Pancreas (tissue), 10 donors: ENCODE measurements at regions not wholly inside any gene's neighbourhood (a gene's known extent, or its start where the extent isn't known, plus 50 kb on each side); places are given as distances from the start of the nearest gene placed in this dataset.
"Not testable (repeated sequence)": the region's sequence is repeated elsewhere in the genome, so short reads cannot be mapped to it uniquely, and the experiment has no call there.

Experiments
- ATAC-seq, 4 donors: fragments of 200-7000 bp; cut with Tn5 transposase; one replicate each; pipeline versions ENCODE4 v1.8.0 to v1.9.1; 2020; ENCODE audit warnings: mild to moderate bottlenecking in 4 of 4, moderate library complexity in 4 of 4
- DNase-seq, 6 donors: peaks; one replicate each; pipeline ENCODE4 v3.0.0-alpha.2; 2020
- FAIRE-seq: peaks from 2 replicates; lab custom pipeline; 2012; peaks lifted over from hg19 to GRCh38; lab: Jason Lieb, UNC
- H3K27ac ChIP-seq, 4 donors: fragments of 200-600 bp; sonication (generic); 1 replicate in 3 of 4; 2 replicates in 1 of 4; pipeline versions ENCODE4 v1.5.0 to v1.8.0; 2020
- H3K27me3 ChIP-seq, 4 donors: fragments of 200-600 bp; one replicate each; pipeline ENCODE4 v1.8.0; 2021
- H3K36me3 ChIP-seq, 3 donors: fragments of 200-600 bp; sonication (generic) in 1 of 3; one replicate each; pipeline versions ENCODE4 v1.5.0 to v1.8.0; 2020 to 2021
- H3K4me1 ChIP-seq, 3 donors: fragments of 200-600 bp; one replicate each; pipeline ENCODE4 v1.8.0; 2021
- H3K4me3 ChIP-seq, 4 donors: fragments of 200-600 bp; sonication (generic) in 2 of 4; one replicate each; pipeline versions ENCODE4 v1.5.0 to v1.8.0; 2020 to 2021
- H3K9me3 ChIP-seq, 4 donors: fragments of 200-600 bp; one replicate each; pipeline ENCODE4 v1.8.0; 2021
- WGBS, 2 donors: extraction: QIAGEN DNeasy Blood & Tissue Kit; methylation state at CpG; one replicate each; pipeline ENCODE4 v1.1.7; 2013; 5-methylcytosine and 5-hydroxymethylcytosine counted together
- intact Hi-C, 3 donors: fragments of 100-400 bp; cut with DNase I; formaldehyde crosslinking; loops; one replicate each; pipeline versions ENCODE4 v1.11.1 to v1.14.2; 2022
- TF ChIP-seq, protein P1 (sequence below), 4 donors: fragments of 200-600 bp; sonication (generic) in 3 of 4; IDR thresholded peaks; one replicate each; pipeline versions ENCODE4 v1.5.0 to v1.8.0; 2021; ENCODE audit warnings: antibody characterized with exemption in 4 of 4
- donor health status: healthy with polysubstance abuse.
- donor health status: DM: no; HTN: no; CAD: no; lungs with moderate emphysema.
- donor health status: DM: no; HTN: no; CAD: no.
- donor health status: control.
- donor health status: control.
- donor health status: Bipolar disorder and iron deficiency.
- donor health status: DM: yes; HTN: yes; CAD: no.
- donor health status: DM: no; HTN: no; CAD: no.
- donor health status: DM: no; HTN: no; CAD: no.
- donor health status: DM: yes; HTN: yes; CAD: no.

- intact Hi-C loops, H3K36me3 ChIP-seq, H3K27me3 ChIP-seq, H3K9me3 ChIP-seq, H3K27ac ChIP-seq, ATAC-seq, FAIRE-seq, H3K4me3 ChIP-seq, H3K4me1 ChIP-seq: not testable (repeated sequence)
- peak in 2 of 6 donors; percentile 20 to 54 for DNase-seq
- 80 to 92% methylated on average over 30 to 47 of the region's 47 CpGs for WGBS, 2 donors
Measured at GRCh38 chr3:143175940-143176894, 56.6 kb downstream of the CHST2 start.

DNA sequence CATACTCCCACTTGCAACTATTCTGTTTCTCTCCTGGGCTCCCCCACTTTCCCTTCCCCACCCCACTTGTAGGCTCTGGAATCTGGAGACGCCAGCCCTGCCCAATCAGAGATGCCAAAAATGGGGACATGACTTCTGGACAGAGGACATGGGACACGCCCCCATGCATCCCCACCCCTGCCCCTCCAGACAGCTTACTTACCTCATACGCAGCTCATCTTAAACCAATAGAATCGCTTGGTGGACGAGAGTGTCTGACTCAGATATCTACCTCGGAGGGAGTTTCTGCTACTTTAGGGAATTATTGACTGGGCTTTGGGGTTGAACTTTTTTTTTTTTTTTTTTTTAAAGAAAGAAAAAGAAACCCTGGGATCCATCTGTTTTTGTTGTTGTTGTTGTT lies 58.4 kb downstream of the CHST2 start:
- FAIRE-seq: not testable (repeated sequence)
- WGBS, 2 donors: 62 to 64% methylated on average over 6 of the region's 6 CpGs
- peak in 1 of 4 donors; percentile 29 for ATAC-seq

DNA sequence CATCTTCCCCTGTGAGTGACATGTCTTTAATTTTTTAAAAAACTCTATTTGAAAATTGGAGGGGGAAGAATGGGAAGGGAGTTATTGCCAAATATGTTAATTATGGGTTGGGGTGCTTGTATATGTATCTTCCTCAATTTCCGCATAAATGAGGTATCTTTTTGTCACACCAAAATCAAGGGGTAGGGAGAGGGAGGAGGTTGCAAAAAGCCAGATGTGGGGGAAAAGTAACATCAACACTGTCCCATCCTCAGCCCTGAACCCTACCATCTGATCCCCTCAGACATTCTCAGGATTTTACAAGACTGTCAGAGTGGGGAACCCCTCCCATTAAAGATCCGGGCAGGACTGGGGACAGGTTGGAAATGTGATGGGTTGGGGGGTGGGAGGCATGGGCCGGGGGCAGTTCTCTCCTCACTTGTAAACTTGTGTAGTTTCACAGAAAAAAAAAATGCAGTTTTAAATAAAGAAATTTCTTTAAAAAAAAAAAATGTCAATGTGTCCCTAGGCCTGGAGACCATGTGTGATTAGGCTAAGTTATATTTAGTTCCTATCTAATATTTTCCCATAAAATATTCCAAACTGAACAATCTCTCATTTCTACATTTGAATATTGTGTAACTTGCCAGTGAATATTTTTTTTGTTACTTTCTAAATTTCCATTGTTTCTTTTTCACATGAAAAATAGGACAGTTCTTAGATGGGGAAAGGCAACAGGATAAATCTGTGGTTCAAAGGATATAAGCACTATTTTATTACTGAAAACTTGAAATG lies 59.4 kb downstream of the CHST2 start:
- H3K36me3 ChIP-seq, H3K27me3 ChIP-seq, DNase-seq, ATAC-seq, H3K4me3 ChIP-seq, intact Hi-C loops, H3K9me3 ChIP-seq, FAIRE-seq, H3K27ac ChIP-seq, H3K4me1 ChIP-seq: not testable (repeated sequence)
- 55 to 72% methylated on average over 3 of the region's 3 CpGs for WGBS, 2 donors

More for the DNA sequence above, 58.4 kb downstream of the CHST2 start:
- H3K27ac ChIP-seq, H3K4me3 ChIP-seq, H3K27me3 ChIP-seq, DNase-seq, H3K9me3 ChIP-seq, H3K4me1 ChIP-seq, intact Hi-C loops, H3K36me3 ChIP-seq: not testable (repeated sequence)

DNA sequence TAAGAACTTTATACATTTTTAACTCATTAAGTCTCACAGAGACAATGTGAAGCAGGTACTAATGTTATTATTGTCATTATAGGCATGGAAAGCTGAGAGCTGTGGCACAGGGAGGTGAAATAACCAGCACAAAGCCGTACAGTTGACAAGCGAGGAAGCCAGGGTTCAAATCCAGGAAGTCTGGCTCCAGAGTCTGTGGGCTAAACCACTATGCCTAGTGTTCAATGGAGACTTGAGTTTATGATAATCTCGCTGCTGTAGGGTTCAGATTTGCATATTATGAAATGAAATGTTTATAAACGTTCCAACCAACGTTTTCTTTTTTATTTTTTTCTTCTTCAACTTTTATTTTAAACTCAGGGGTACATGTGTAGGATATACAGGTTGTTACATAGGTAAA lies 60.0 kb downstream of the CHST2 start:
- no peak overlapping the region for H3K4me3 ChIP-seq
- H3K9me3 ChIP-seq: no peaks in the 10 kb centered on the region
- DNase-seq: no peak
- intact Hi-C loops: no loop called here
- 48 to 68% methylated on average over 5 of the region's 5 CpGs for WGBS, 2 donors
- FAIRE-seq: no peak
- no peak overlapping the region for H3K27ac ChIP-seq
- TF ChIP-seq, protein P1, sequence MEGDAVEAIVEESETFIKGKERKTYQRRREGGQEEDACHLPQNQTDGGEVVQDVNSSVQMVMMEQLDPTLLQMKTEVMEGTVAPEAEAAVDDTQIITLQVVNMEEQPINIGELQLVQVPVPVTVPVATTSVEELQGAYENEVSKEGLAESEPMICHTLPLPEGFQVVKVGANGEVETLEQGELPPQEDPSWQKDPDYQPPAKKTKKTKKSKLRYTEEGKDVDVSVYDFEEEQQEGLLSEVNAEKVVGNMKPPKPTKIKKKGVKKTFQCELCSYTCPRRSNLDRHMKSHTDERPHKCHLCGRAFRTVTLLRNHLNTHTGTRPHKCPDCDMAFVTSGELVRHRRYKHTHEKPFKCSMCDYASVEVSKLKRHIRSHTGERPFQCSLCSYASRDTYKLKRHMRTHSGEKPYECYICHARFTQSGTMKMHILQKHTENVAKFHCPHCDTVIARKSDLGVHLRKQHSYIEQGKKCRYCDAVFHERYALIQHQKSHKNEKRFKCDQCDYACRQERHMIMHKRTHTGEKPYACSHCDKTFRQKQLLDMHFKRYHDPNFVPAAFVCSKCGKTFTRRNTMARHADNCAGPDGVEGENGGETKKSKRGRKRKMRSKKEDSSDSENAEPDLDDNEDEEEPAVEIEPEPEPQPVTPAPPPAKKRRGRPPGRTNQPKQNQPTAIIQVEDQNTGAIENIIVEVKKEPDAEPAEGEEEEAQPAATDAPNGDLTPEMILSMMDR (IDR thresholded peaks at IDR 0.05): no peak
- no peaks in the 10 kb centered on the region for H3K36me3 ChIP-seq
- H3K27me3 ChIP-seq: no peaks in the 10 kb centered on the region
- ATAC-seq: no peak
- H3K4me1 ChIP-seq: no peaks in the 10 kb centered on the region

- H3K4me1 ChIP-seq, H3K27me3 ChIP-seq, ATAC-seq, FAIRE-seq, H3K4me3 ChIP-seq, intact Hi-C loops, H3K27ac ChIP-seq, H3K9me3 ChIP-seq, H3K36me3 ChIP-seq, DNase-seq: not testable (repeated sequence)
- WGBS, 2 donors: 59 to 83% methylated on average over 2 of the region's 2 CpGs
Measured at GRCh38 chr3:143180860-143181259, 61.3 kb downstream of the CHST2 start.

GRCh38 chr3:143181977-143182376 lies 62.4 kb downstream of the CHST2 start:
- whole genome bisulfite sequencing, 2 donors: 66 to 70% methylated on average over 1 of the region's 1 CpG
- DNase-seq, H3K36me3 ChIP-seq, H3K27me3 ChIP-seq, ATAC-seq, H3K4me3 ChIP-seq, intact Hi-C loops, H3K4me1 ChIP-seq, H3K27ac ChIP-seq, FAIRE-seq, H3K9me3 ChIP-seq: not testable (repeated sequence)

GRCh38 chr3:143182866-143183664 lies 63.5 kb downstream of the CHST2 start:
- no peaks in the 10 kb centered on the region for H3K9me3 ChIP-seq
- no peak overlapping the region for H3K4me3 ChIP-seq
- no peaks in the 10 kb centered on the region for H3K4me1 ChIP-seq
- intact Hi-C loops: no loop called here
- no peak for ATAC-seq
- no peak for DNase-seq
- no peaks in the 10 kb centered on the region for H3K36me3 ChIP-seq
- H3K27me3 ChIP-seq: no peaks in the 10 kb centered on the region
- WGBS, 2 donors: 72 to 83% methylated on average over 6 of the region's 6 CpGs
- no peak overlapping the region for H3K27ac ChIP-seq
- TF ChIP-seq, protein P1 (IDR thresholded peaks at IDR 0.05): no peak
- FAIRE-seq: no peak
